A549 (cell line): ENCODE measurements at regions not wholly inside any gene's neighbourhood (a gene's known extent, or its start where the extent isn't known, plus 50 kb on each side); places are given as distances from the start of the nearest gene placed in this dataset.

Experiments used
- ATAC-seq, 2 experiments: fragments of 200-7000 bp in 1 of 2; fragments of >200 bp in 1 of 2; cut with Nextera tagmentation in 1 of 2; cut with Tn5 transposase in 1 of 2; 3 replicates each; pipeline versions ENCODE4 v1.8.0 to v1.9.1; 2018 to 2020; ENCODE audit warnings: mild to moderate bottlenecking in 1 of 2, moderate library complexity in 1 of 2
- CTCF ChIA-PET: fragments of 300-600 bp; sonication (Branson Sonifier 250); formaldehyde crosslinking; extraction: SDS; loops from one replicate; lab custom pipeline; 2021; ENCODE audit warnings: antibody characterized with exemption, inconsistent platforms; lab: Yijun Ruan, JAX
- POLR2A ChIA-PET: fragments of 350-600 bp; formaldehyde crosslinking; extraction: SDS; loops from one replicate; lab custom pipeline; 2021; ENCODE audit warnings: antibody characterized with exemption, inconsistent platforms; lab: Yijun Ruan, JAX
- DNase-seq, 2 experiments: peaks; one replicate each; pipeline versions ENCODE4 v3.0.0 to v3.0.0-alpha.2; 2011 to 2016; ENCODE audit warnings: low read depth in 1 of 2, low spot score in 1 of 2
- FAIRE-seq: peaks from 2 replicates; lab custom pipeline; 2011; peaks lifted over from hg19 to GRCh38; lab: Jason Lieb, UNC
- H3K27ac ChIP-seq, 2 experiments: fragments of >200 bp; sonication (Bioruptor Twin); formaldehyde crosslinking; 3 replicates each; pipeline ENCODE4 v1.5.1; 2016 to 2017
- H3K4me1 ChIP-seq: fragments of >200 bp; sonication (Bioruptor Twin); formaldehyde crosslinking; 3 replicates; pipeline ENCODE4 v1.6.1; 2016
- H3K4me2 ChIP-seq: fragments of >200 bp; sonication (Bioruptor Twin); formaldehyde crosslinking; 3 replicates; pipeline ENCODE4 v1.6.1; 2016
- H3K4me3 ChIP-seq: fragments of >200 bp; sonication (Bioruptor Twin); formaldehyde crosslinking; 3 replicates; pipeline ENCODE4 v1.5.1; 2016
- H3K9me3 ChIP-seq: fragments of >200 bp; sonication (Bioruptor Twin); formaldehyde crosslinking; 3 replicates; pipeline ENCODE4 v1.6.1; 2016
- BHLHE40 ChIP-seq: IDR thresholded peaks from 2 replicates; pipeline ENCODE4 v1.6.1; 2012; ENCODE audit warnings: low read depth, low read length, inconsistent platforms
- CHD4 ChIP-seq: fragments of 200-600 bp; sonication (generic); IDR thresholded peaks from 2 replicates; pipeline ENCODE4 v1.6.1; 2016; ENCODE audit warnings: antibody characterized with exemption, mild to moderate bottlenecking, borderline replicate concordance
- EP300 ChIP-seq, 2 experiments: fragments of >200 bp; sonication (Bioruptor Twin); formaldehyde crosslinking; IDR thresholded peaks; 2 replicates in 1 of 2; 3 replicates in 1 of 2; pipeline ENCODE4 v1.6.1; 2016 to 2017
- FOXS1 ChIP-seq: fragments of 250-450 bp; sonication (Bioruptor Pico); IDR thresholded peaks from 2 replicates; pipeline ENCODE4 v1.5.0; 2020; ENCODE audit warnings: mild to moderate bottlenecking, moderate library complexity
- GATA3 ChIP-seq: IDR thresholded peaks from 2 replicates; pipeline ENCODE4 v1.6.1; 2012; ENCODE audit warnings: borderline replicate concordance
- HEYL ChIP-seq: fragments of 250-450 bp; sonication (Bioruptor Pico); IDR thresholded peaks from 2 replicates; pipeline ENCODE4 v1.8.0; 2021; ENCODE audit warnings: mild to moderate bottlenecking, moderate library complexity
- JUNB ChIP-seq: fragments of >200 bp; sonication (Bioruptor Twin); formaldehyde crosslinking; IDR thresholded peaks from 2 replicates; pipeline ENCODE4 v1.6.1; 2016
- KDM1A ChIP-seq: fragments of 200-600 bp; sonication (generic); IDR thresholded peaks from 2 replicates; pipeline ENCODE4 v1.6.1; 2016; ENCODE audit warnings: low read depth, mild to moderate bottlenecking
- MAFK ChIP-seq: fragments of 450-650 bp; IDR thresholded peaks from 2 replicates; pipeline ENCODE4 v1.6.1; 2014; ENCODE audit not compliant: partially characterized antibody
- MAZ ChIP-seq: fragments of 150-350 bp; IDR thresholded peaks from 2 replicates; pipeline ENCODE4 v1.6.1; 2014; ENCODE audit warnings: antibody characterized with exemption, low read depth, low read length, borderline replicate concordance
- NPAS2 ChIP-seq: fragments of 250-450 bp; sonication (Bioruptor Pico); IDR thresholded peaks from 2 replicates; pipeline ENCODE4 v1.8.0; 2022; ENCODE audit warnings: mild to moderate bottlenecking, moderate library complexity, borderline replicate concordance
- POLR2A ChIP-seq: IDR thresholded peaks from 2 replicates; pipeline ENCODE4 v1.6.1; 2012; ENCODE audit warnings: mild to moderate bottlenecking, low read length
- POLR2AphosphoS2 ChIP-seq: conservative IDR thresholded peaks from 2 replicates; pipeline ENCODE4 v1.6.1; 2012; ENCODE audit warnings: low read length, improper control_type of control experiment, inconsistent platforms
- RAD21 ChIP-seq, 2 experiments: fragments of >200 bp in 1 of 2; sonication (Bioruptor Twin) in 1 of 2; formaldehyde crosslinking in 1 of 2; IDR thresholded peaks in 1 of 2; conservative IDR thresholded peaks in 1 of 2; 2 replicates in 1 of 2; 3 replicates in 1 of 2; pipeline ENCODE4 v1.6.1; 2012 to 2018; ENCODE audit warnings: inconsistent platforms in 1 of 2
- RARB ChIP-seq: fragments of 250-450 bp; sonication (Bioruptor Pico); IDR thresholded peaks from 2 replicates; pipeline ENCODE4 v1.8.0; 2021; ENCODE audit warnings: mild to moderate bottlenecking, moderate library complexity
- RNF2 ChIP-seq: fragments of 200-600 bp; sonication (generic); IDR thresholded peaks from 2 replicates; pipeline ENCODE4 v1.6.1; 2016; ENCODE audit warnings: low read depth, mild to moderate bottlenecking, antibody characterized with exemption, moderate library complexity, borderline replicate concordance
- TFCP2L1 ChIP-seq: fragments of 250-450 bp; sonication (Bioruptor Pico); IDR thresholded peaks from 2 replicates; pipeline ENCODE4 v1.5.0; 2021; ENCODE audit warnings: mild to moderate bottlenecking
- TP53 ChIP-seq: fragments of 250-450 bp; sonication (Bioruptor Pico); IDR thresholded peaks from 2 replicates; pipeline ENCODE4 v1.5.0; 2021; ENCODE audit warnings: mild to moderate bottlenecking, moderate library complexity
- ZC3H11A ChIP-seq: fragments of 450-650 bp; IDR thresholded peaks from 2 replicates; pipeline ENCODE4 v1.6.1; 2014; ENCODE audit warnings: antibody characterized with exemption, mild to moderate bottlenecking
- WGBS: methylation state at CpG from one replicate; pipeline ENCODE4 v1.1.6; 2017; ENCODE audit errors: missing lambda C conversion rate; 5-methylcytosine and 5-hydroxymethylcytosine counted together
- TF ChIP-seq, protein P1 (sequence below): IDR thresholded peaks from 2 replicates; pipeline ENCODE4 v1.6.1; 2012
- TF ChIP-seq, protein P2 (sequence below): fragments of >200 bp; sonication (Bioruptor Twin); formaldehyde crosslinking; IDR thresholded peaks from 3 replicates; pipeline ENCODE4 v1.5.1; 2016
- TF ChIP-seq, protein P3 (sequence below): fragments of 450-650 bp; IDR thresholded peaks from 2 replicates; pipeline ENCODE4 v1.6.1; 2014; ENCODE audit warnings: antibody characterized with exemption
- TF ChIP-seq, protein P4 (sequence below): fragments of >200 bp; sonication (Bioruptor Twin); formaldehyde crosslinking; IDR thresholded peaks from 3 replicates; pipeline ENCODE4 v1.6.1; 2016
- TF ChIP-seq, protein P5 (sequence below): fragments of 150-350 bp; IDR thresholded peaks from 2 replicates; pipeline ENCODE4 v1.6.1; 2014; ENCODE audit warnings: low read depth, mild to moderate bottlenecking, low read length

DNA sequence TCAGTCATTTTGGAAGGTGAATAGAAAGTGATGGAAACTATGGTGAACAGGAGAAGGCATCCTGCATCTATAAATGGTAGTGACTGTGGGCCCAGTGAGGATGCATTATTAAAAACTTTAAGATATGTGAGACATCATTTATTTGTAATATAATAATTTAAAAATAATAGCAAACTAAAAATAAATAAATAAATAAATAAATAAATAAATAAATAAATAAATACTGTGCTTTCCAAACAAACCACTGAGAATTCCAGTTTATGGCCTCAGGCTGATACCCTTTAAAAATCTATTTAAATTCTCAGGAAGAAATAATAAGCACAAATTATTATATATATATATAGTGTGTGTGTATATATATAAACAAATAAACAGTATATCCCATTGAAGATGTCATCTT, 248.0 kb upstream of the DCAF8L1 start:
- H3K4me2 ChIP-seq, result no peak overlapping the region
- TF ChIP-seq ZC3H11A, result peak; percentile 39
- TF ChIP-seq POLR2AphosphoS2, result no peak
- TF ChIP-seq BHLHE40, result no peak
- TF ChIP-seq POLR2A, result no peak
- TF ChIP-seq GATA3, result no peak
- TF ChIP-seq, protein P1, sequence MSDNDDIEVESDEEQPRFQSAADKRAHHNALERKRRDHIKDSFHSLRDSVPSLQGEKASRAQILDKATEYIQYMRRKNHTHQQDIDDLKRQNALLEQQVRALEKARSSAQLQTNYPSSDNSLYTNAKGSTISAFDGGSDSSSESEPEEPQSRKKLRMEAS, result no peak
- no peak for ATAC-seq
- no peak overlapping the region for H3K4me3 ChIP-seq
- H3K4me1 ChIP-seq, result no peaks in the 10 kb centered on the region
- H3K9me3 ChIP-seq, result no peaks in the 10 kb centered on the region
- CTCF ChIA-PET, result no interaction called here
- POLR2A ChIA-PET, result no interaction called here
- DNase-seq, result no peak
- FAIRE-seq, result no peak
- H3K27ac ChIP-seq, result no peak overlapping the region

DNA sequence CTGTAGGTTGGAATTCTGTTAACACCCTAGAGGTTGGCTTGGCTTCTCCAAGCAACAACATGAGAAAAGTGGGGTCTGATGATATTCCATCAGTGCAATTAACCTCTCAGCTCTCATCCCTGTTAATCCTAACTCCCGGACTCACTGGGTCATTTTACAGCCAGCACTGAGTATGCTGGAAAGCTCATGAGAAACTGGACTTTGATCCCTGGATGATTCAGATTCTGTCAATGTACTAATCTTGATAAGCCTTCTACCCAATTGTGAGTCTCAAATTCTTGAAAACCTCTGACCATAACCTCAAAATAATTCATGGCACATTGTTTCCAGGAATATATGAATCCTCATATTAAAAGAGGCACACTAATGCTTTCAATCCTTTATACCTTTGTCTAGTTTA, 244.3 kb upstream of the DCAF8L1 start:
- ChIA-PET POLR2A (no interaction called here), CTCF (no interaction called here)
- ATAC-seq, result no peak
- Histone ChIP-seq H3K4me3 (no peak overlapping the region), H3K9me3 (no peaks in the 10 kb centered on the region), H3K4me1 (no peaks in the 10 kb centered on the region), H3K4me2 (no peak overlapping the region), H3K27ac (no peak overlapping the region)
- TF ChIP-seq MAZ (no peak), ZC3H11A (no peak), NPAS2 (CRISPR knock-in tag) (no peak), POLR2AphosphoS2 (no peak), CHD4 (no peak), HEYL (no peak), RARB (CRISPR knock-in tag) (no peak), TFCP2L1 (CRISPR knock-in tag) (no peak)
- TF ChIP-seq, protein P2, sequence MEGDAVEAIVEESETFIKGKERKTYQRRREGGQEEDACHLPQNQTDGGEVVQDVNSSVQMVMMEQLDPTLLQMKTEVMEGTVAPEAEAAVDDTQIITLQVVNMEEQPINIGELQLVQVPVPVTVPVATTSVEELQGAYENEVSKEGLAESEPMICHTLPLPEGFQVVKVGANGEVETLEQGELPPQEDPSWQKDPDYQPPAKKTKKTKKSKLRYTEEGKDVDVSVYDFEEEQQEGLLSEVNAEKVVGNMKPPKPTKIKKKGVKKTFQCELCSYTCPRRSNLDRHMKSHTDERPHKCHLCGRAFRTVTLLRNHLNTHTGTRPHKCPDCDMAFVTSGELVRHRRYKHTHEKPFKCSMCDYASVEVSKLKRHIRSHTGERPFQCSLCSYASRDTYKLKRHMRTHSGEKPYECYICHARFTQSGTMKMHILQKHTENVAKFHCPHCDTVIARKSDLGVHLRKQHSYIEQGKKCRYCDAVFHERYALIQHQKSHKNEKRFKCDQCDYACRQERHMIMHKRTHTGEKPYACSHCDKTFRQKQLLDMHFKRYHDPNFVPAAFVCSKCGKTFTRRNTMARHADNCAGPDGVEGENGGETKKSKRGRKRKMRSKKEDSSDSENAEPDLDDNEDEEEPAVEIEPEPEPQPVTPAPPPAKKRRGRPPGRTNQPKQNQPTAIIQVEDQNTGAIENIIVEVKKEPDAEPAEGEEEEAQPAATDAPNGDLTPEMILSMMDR, result no peak
- FAIRE-seq, result peak; percentile 76
- DNase-seq, result no peak
- WGBS, result 9% methylated on average over 1 of the region's 1 CpG

DNA sequence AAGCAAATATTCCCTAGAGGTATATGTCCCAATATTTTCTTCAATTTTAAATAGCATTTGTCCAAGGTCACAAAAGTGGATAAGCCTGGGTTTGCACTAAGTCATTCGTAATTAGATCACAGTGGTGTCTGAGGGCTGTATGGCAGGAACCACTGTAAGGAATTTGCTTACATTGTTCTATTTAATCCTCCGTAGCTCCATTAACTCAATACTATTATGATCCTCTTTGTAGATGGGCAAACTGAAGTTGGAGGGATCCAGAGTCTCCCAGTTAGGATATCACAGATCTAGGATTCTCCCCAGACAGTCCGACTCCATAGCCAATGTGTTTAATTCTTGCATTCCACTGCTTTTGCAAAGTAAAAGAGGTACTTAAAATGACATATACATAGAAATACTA, 242.7 kb upstream of the DCAF8L1 start:
- no peak overlapping the region for H3K4me3 ChIP-seq
- ChIA-PET CTCF (no interaction called here), POLR2A (no interaction called here)
- DNase-seq, result no peak
- 27% methylated on average over 3 of the region's 3 CpGs for WGBS
- no peak for FAIRE-seq
- H3K27ac ChIP-seq, result no peak overlapping the region
- no peak overlapping the region for H3K4me2 ChIP-seq
- H3K9me3 ChIP-seq, result no peaks in the 10 kb centered on the region
- ATAC-seq, result no peak
- H3K4me1 ChIP-seq, result no peaks in the 10 kb centered on the region
- TF ChIP-seq RNF2 (no peak), TP53 (CRISPR knock-in tag) (no peak), MAFK (no peak), JUNB (no peak), RAD21 (conservative IDR thresholded peaks at IDR 0.05 in 1 of 2, IDR thresholded peaks at IDR 0.05 in 1 of 2) (no peak), EP300 (IDR thresholded peaks at IDR 0.05) (no peak), FOXS1 (CRISPR knock-in tag) (no peak), KDM1A (no peak), MAZ (no peak)
- TF ChIP-seq, protein P3, sequence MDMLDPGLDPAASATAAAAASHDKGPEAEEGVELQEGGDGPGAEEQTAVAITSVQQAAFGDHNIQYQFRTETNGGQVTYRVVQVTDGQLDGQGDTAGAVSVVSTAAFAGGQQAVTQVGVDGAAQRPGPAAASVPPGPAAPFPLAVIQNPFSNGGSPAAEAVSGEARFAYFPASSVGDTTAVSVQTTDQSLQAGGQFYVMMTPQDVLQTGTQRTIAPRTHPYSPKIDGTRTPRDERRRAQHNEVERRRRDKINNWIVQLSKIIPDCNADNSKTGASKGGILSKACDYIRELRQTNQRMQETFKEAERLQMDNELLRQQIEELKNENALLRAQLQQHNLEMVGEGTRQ, result no peak
- TF ChIP-seq, protein P4, sequence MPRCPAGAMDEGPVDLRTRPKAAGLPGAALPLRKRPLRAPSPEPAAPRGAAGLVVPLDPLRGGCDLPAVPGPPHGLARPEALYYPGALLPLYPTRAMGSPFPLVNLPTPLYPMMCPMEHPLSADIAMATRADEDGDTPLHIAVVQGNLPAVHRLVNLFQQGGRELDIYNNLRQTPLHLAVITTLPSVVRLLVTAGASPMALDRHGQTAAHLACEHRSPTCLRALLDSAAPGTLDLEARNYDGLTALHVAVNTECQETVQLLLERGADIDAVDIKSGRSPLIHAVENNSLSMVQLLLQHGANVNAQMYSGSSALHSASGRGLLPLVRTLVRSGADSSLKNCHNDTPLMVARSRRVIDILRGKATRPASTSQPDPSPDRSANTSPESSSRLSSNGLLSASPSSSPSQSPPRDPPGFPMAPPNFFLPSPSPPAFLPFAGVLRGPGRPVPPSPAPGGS, result no peak
- TF ChIP-seq, protein P1, result no peak
- TF ChIP-seq, protein P5, sequence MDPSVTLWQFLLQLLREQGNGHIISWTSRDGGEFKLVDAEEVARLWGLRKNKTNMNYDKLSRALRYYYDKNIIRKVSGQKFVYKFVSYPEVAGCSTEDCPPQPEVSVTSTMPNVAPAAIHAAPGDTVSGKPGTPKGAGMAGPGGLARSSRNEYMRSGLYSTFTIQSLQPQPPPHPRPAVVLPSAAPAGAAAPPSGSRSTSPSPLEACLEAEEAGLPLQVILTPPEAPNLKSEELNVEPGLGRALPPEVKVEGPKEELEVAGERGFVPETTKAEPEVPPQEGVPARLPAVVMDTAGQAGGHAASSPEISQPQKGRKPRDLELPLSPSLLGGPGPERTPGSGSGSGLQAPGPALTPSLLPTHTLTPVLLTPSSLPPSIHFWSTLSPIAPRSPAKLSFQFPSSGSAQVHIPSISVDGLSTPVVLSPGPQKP, result no peak
